B cell (primary cell): ENCODE measurements at regions not wholly inside any gene's neighbourhood (a gene's known extent, or its start where the extent isn't known, plus 50 kb on each side); places are given as distances from the start of the nearest gene placed in this dataset.

Experiments used
- ATAC-seq: fragments of 200-7000 bp; cut with Tn5 transposase; one replicate; pipeline ENCODE4 v1.10.0; 2021; ENCODE audit warnings: low read depth, mild to moderate bottlenecking, moderate number of reproducible peaks, moderate library complexity
- CTCF ChIA-PET: fragments of 350-600 bp; sonication (Branson Sonifier 250); formaldehyde crosslinking; loops from one replicate; lab custom pipeline; 2021; ENCODE audit warnings: antibody characterized with exemption, inconsistent platforms; lab: Charles Lee
- POLR2A ChIA-PET: fragments of 350-600 bp; sonication (Branson Sonifier 250); formaldehyde crosslinking; loops from one replicate; lab custom pipeline; 2021; ENCODE audit warnings: antibody characterized with exemption; lab: Charles Lee
- DNase-seq: peaks from one replicate; pipeline ENCODE4 v3.0.0; 2013
- H2AFZ ChIP-seq: 2 replicates; pipeline ENCODE4 v1.6.1; 2012; ENCODE audit warnings: mild to moderate bottlenecking, low read depth, low read length; ENCODE audit not compliant: insufficient read depth, poor library complexity, severe bottlenecking
- H3K27ac ChIP-seq, 2 donors: 1 replicate in 1 of 2; 2 replicates in 1 of 2; pipeline ENCODE4 v1.5.1; 2012 to 2013; ENCODE audit warnings: low read length in 2 of 2, mild to moderate bottlenecking in 2 of 2, moderate library complexity in 1 of 2
- H3K27me3 ChIP-seq, 4 experiments: fragments of 200-600 bp in 1 of 4; sonication (generic) in 1 of 4; replicated peaks in 1 of 4; 1 replicate in 2 of 4; 2 replicates in 2 of 4; pipeline versions ENCODE4 v1.6.1 to v1.7.0; 2013 to 2016; ENCODE audit warnings: low read length in 3 of 4, mild to moderate bottlenecking in 2 of 4, mixed read lengths in 1 of 4, moderate library complexity in 1 of 4; ENCODE audit not compliant: insufficient read depth in 4 of 4, control insufficient read depth in 3 of 4; ENCODE audit errors: control extremely low read depth in 1 of 4
- H3K36me3 ChIP-seq, 2 experiments: replicated peaks in 1 of 2; 1 replicate in 1 of 2; 2 replicates in 1 of 2; pipeline versions ENCODE4 v1.6.1 to v1.7.1; 2013; ENCODE audit warnings: low read length in 1 of 2; ENCODE audit not compliant: insufficient read depth in 2 of 2, control insufficient read depth in 1 of 2; ENCODE audit errors: control extremely low read depth in 1 of 2, extremely low read depth in 1 of 2
- H3K4me1 ChIP-seq, 2 donors: fragments of 200-600 bp in 1 of 2; sonication (generic) in 1 of 2; 1 replicate in 1 of 2; 2 replicates in 1 of 2; pipeline versions ENCODE4 v1.5.1 to v1.6.1; 2013 to 2017; ENCODE audit warnings: low read length in 2 of 2; ENCODE audit not compliant: control insufficient read depth in 2 of 2, insufficient read depth in 2 of 2
- H3K4me2 ChIP-seq: replicated peaks from 2 replicates; pipeline ENCODE3; 2012; ENCODE audit warnings: mild to moderate bottlenecking, low read depth, low read length; ENCODE audit not compliant: poor library complexity, severe bottlenecking
- H3K4me3 ChIP-seq, 5 experiments: fragments of 200-600 bp in 1 of 5; sonication (generic) in 1 of 5; 1 replicate in 3 of 5; 2 replicates in 2 of 5; pipeline versions ENCODE4 v1.5.1 to v1.7.0; 2011 to 2016; ENCODE audit warnings: low read length in 4 of 5, mild to moderate bottlenecking in 4 of 5, low read depth in 2 of 5, control low read depth in 1 of 5, moderate library complexity in 1 of 5; ENCODE audit not compliant: insufficient read depth in 1 of 5; ENCODE audit errors: control extremely low read depth in 1 of 5, extremely low read depth in 1 of 5
- H3K79me2 ChIP-seq: fragments of 200-600 bp; sonication (generic); one replicate; pipeline ENCODE4 v1.6.0; 2016; ENCODE audit warnings: low read length; ENCODE audit not compliant: control insufficient read depth, insufficient read depth
- H3K9ac ChIP-seq: fragments of 200-600 bp; sonication (generic); 2 replicates; pipeline ENCODE4 v1.6.1; 2017; ENCODE audit warnings: mild to moderate bottlenecking, low read length, moderate library complexity
- H3K9me3 ChIP-seq, 3 donors: one replicate each; pipeline versions ENCODE4 v1.6.1 to v1.7.1; 2013; ENCODE audit warnings: low read length in 2 of 3; ENCODE audit not compliant: control insufficient read depth in 2 of 3, insufficient read depth in 1 of 3; ENCODE audit errors: control extremely low read depth in 1 of 3
- H4K20me1 ChIP-seq: 2 replicates; pipeline ENCODE4 v1.6.0; 2012; ENCODE audit warnings: mild to moderate bottlenecking, low read length; ENCODE audit not compliant: insufficient read depth, control insufficient read depth, poor library complexity, severe bottlenecking
- H3K27ac Mint-ChIP-seq: one replicate; pipeline ENCODE4 v1.8.0; 2021; ENCODE audit warnings: mixed read lengths
- H3K27me3 Mint-ChIP-seq: one replicate; pipeline ENCODE4 v1.8.0; 2021; ENCODE audit warnings: mixed read lengths
- H3K4me1 Mint-ChIP-seq: one replicate; pipeline ENCODE4 v1.8.0; 2021; ENCODE audit warnings: mixed read lengths
- H3K4me3 Mint-ChIP-seq: one replicate; pipeline ENCODE4 v1.8.0; 2021; ENCODE audit warnings: mixed read lengths
- H3K9me3 Mint-ChIP-seq: one replicate; pipeline ENCODE4 v1.8.0; 2022; ENCODE audit warnings: mixed read lengths; ENCODE audit not compliant: insufficient read depth
- CTCF ChIP-seq: fragments of 200-600 bp; IDR thresholded peaks from one replicate; pipeline ENCODE4 v1.8.0; 2022; ENCODE audit warnings: antibody characterized with exemption, mild to moderate bottlenecking
- EZH2 ChIP-seq: IDR thresholded peaks from 2 replicates; pipeline ENCODE4 v1.6.1; 2012; ENCODE audit warnings: borderline replicate concordance, low read depth, mild to moderate bottlenecking, moderate library complexity, low read length; ENCODE audit not compliant: insufficient read depth, poor library complexity, severe bottlenecking
- WGBS: methylation state at CpG from one replicate; pipeline ENCODE4 v1.1.5; 2013; ENCODE audit warnings: missing lambda C conversion rate; ENCODE audit not compliant: insufficient coverage; 5-methylcytosine and 5-hydroxymethylcytosine counted together
- intact Hi-C: fragments of 100-400 bp; cut with micrococcal nuclease; formaldehyde crosslinking; loops from one replicate; pipeline ENCODE4 v1.10.0; 2022

GRCh38 chr5:96245140-96246091 is 187.6 kb downstream of the PCSK1 start:
- ATAC-seq: no peak
- intact Hi-C loops: no loop called here
- POLR2A ChIA-PET: no interaction called here

More at GRCh38 chr5:96245140-96246091, 187.6 kb downstream of the PCSK1 start:
- Mint-ChIP-seq H3K27ac (no peak overlapping the region), H3K4me1 (no peaks in the 10 kb centered on the region), H3K4me3 (no peak overlapping the region), H3K9me3 (no peaks in the 10 kb centered on the region), H3K27me3 (peaks cover 10% of the 10 kb centered on the region)
- Histone ChIP-seq H3K9ac (no peak overlapping the region), H3K27me3 (no peaks in the 10 kb centered on the region), H3K9me3 (no peaks in the 10 kb centered on the region), H3K27ac (no peak overlapping the region), H3K4me1 (no peaks in the 10 kb centered on the region), H3K4me2 (no peak overlapping the region), H3K79me2 (no peaks in the 10 kb centered on the region), H2AFZ (no peak overlapping the region), H3K4me3 (no peak overlapping the region), H3K36me3 (no peaks in the 10 kb centered on the region), H4K20me1 (no peaks in the 10 kb centered on the region)
- WGBS: 100% methylated on average over 3 of the region's 4 CpGs
- CTCF ChIA-PET: no interaction called here
- DNase-seq: no peak
- no peak for TF ChIP-seq CTCF
- TF ChIP-seq EZH2: no peak
